ENCODE measurements at regions not wholly inside any gene's neighbourhood (a gene's known extent, or its start where the extent isn't known, plus 50 kb on each side); places are given as distances from the start of the nearest gene placed in this dataset.

DNA sequence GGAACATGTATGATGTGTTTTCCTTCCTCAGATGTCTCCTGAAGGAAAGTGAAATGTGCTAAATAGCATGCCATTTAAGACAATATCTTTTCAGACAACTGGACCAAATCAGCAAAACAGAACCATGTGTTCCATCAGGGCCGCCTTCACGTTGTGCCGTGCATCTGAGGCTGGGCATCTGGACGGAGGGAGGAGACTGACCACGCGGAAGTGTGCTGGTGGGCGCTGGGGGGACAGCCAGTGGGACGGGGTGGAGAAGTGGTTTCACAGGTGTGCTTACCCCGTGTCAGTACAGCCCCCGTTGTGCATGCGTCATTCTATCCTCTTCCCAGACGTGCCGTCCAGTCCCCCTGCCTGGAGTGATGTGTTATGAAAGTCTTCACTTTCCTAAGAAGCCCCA is 342.1 kb upstream of the FAT1 start:
- TF ChIP-seq, protein P1, sequence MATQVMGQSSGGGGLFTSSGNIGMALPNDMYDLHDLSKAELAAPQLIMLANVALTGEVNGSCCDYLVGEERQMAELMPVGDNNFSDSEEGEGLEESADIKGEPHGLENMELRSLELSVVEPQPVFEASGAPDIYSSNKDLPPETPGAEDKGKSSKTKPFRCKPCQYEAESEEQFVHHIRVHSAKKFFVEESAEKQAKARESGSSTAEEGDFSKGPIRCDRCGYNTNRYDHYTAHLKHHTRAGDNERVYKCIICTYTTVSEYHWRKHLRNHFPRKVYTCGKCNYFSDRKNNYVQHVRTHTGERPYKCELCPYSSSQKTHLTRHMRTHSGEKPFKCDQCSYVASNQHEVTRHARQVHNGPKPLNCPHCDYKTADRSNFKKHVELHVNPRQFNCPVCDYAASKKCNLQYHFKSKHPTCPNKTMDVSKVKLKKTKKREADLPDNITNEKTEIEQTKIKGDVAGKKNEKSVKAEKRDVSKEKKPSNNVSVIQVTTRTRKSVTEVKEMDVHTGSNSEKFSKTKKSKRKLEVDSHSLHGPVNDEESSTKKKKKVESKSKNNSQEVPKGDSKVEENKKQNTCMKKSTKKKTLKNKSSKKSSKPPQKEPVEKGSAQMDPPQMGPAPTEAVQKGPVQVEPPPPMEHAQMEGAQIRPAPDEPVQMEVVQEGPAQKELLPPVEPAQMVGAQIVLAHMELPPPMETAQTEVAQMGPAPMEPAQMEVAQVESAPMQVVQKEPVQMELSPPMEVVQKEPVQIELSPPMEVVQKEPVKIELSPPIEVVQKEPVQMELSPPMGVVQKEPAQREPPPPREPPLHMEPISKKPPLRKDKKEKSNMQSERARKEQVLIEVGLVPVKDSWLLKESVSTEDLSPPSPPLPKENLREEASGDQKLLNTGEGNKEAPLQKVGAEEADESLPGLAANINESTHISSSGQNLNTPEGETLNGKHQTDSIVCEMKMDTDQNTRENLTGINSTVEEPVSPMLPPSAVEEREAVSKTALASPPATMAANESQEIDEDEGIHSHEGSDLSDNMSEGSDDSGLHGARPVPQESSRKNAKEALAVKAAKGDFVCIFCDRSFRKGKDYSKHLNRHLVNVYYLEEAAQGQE (IDR thresholded peaks at IDR 0.05; ENCODE audit: insufficient read depth in 1 of 2, low read depth in 2 of 2, low read length in 2 of 2) = no peak
- TF ChIP-seq POLR2AphosphoS5 (IDR thresholded peaks at IDR 0.05; ENCODE audit: low read depth, low read length) (no peak), SIN3A (IDR thresholded peaks at IDR 0.05; ENCODE audit: borderline replicate concordance, insufficient read depth, low read length) (no peak), TAF1 (IDR thresholded peaks at IDR 0.05; ENCODE audit: borderline replicate concordance, insufficient read depth, low read length) (no peak)
